ENCODE measurements at regions not wholly inside any gene's neighbourhood (a gene's known extent, or its start where the extent isn't known, plus 50 kb on each side); places are given as distances from the start of the nearest gene placed in this dataset.
"Not testable (repeated sequence)": the region's sequence is repeated elsewhere in the genome, so short reads cannot be mapped to it uniquely, and the experiment has no call there.

DNA sequence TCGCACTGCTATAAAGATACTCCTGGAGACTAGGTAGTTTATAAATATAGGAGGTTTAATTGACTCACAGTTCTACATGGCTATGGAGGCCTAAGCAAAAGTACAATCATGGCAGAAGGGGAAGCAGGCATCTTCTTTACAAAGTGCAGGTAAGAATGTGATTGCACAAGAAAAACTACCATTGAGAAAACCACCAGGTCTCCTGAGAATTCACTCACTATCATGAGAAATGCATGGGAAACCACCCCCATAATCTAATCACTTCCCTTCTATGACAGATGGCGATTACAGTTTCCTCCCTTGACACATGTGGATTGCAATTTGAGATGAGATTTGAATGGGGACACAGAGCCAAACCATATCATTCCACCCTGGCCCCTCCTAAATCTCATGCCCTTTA lies 121.2 kb upstream of the ST8SIA4 start:
- H3K9me3 Mint-ChIP-seq: peaks cover 1% of the 10 kb centered on the region
- H3K27ac Mint-ChIP-seq: no peak overlapping the region
- H3K4me3 Mint-ChIP-seq: no peak overlapping the region
- POLR2A ChIA-PET: no interaction called here
- H3K4me1 Mint-ChIP-seq: no peaks in the 10 kb centered on the region
- no peaks in the 10 kb centered on the region for H3K27me3 Mint-ChIP-seq
- no peaks in the 10 kb centered on the region for H3K36me3 Mint-ChIP-seq
- ATAC-seq (ENCODE audit: low read depth) (no peak), DNase-seq (no peak)

DNA sequence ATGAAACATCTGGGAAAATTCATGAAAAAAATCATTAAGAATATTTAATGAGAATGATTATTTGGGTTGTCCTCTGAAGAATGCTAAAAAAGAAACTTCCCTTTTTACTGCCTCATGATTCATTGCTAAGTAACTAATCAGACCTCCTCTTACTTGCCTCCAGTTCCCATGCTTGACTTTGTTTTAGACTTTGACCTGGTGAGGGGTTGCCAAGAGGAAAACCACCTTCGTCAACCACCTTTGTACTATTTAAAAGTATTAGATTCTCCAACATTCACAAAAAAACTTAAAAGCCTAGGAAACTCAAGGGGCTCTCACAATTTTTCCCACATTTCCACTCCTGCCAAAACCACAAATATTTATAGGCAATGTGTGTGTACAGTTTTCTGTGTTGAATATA lies 115.2 kb upstream of the ST8SIA4 start:
- no peaks in the 10 kb centered on the region for H3K4me1 Mint-ChIP-seq

DNA sequence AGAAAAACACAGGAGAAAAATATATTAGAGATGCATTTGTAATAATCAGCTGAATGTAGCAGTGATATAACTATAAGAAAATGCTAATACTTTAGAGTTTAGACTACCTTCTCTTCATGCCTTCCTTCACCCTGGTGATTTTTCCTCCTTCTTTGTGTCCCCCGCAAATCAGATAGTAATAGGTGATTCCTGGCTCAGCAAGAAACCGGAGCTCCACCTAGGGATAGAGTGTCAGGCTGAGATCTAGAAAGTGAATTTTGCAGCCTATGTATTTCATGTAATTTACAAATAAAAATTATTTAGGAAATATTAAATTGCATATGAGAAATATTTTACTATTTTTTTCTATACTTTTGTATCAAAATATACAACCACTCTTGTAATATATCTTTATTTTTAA lies 109.8 kb upstream of the ST8SIA4 start:
- Mint-ChIP-seq H3K4me1 (no peaks in the 10 kb centered on the region), H3K9me3 (no peaks in the 10 kb centered on the region), H3K27me3 (no peaks in the 10 kb centered on the region), H3K27ac (no peak overlapping the region), H3K36me3 (no peaks in the 10 kb centered on the region), H3K4me3 (no peak overlapping the region)
- DNase-seq (no peak), ATAC-seq (ENCODE audit: low read depth) (no peak)
- POLR2A ChIA-PET: no interaction called here

More for the DNA sequence above, 115.2 kb upstream of the ST8SIA4 start:
- peaks cover 1% of the 10 kb centered on the region for H3K9me3 Mint-ChIP-seq
- ATAC-seq (ENCODE audit: low read depth) (no peak), DNase-seq (no peak)
- no peak overlapping the region for H3K4me3 Mint-ChIP-seq
- no peaks in the 10 kb centered on the region for H3K27me3 Mint-ChIP-seq
- H3K27ac Mint-ChIP-seq: no peak overlapping the region
- no peaks in the 10 kb centered on the region for H3K36me3 Mint-ChIP-seq
- POLR2A ChIA-PET: no interaction called here

DNA sequence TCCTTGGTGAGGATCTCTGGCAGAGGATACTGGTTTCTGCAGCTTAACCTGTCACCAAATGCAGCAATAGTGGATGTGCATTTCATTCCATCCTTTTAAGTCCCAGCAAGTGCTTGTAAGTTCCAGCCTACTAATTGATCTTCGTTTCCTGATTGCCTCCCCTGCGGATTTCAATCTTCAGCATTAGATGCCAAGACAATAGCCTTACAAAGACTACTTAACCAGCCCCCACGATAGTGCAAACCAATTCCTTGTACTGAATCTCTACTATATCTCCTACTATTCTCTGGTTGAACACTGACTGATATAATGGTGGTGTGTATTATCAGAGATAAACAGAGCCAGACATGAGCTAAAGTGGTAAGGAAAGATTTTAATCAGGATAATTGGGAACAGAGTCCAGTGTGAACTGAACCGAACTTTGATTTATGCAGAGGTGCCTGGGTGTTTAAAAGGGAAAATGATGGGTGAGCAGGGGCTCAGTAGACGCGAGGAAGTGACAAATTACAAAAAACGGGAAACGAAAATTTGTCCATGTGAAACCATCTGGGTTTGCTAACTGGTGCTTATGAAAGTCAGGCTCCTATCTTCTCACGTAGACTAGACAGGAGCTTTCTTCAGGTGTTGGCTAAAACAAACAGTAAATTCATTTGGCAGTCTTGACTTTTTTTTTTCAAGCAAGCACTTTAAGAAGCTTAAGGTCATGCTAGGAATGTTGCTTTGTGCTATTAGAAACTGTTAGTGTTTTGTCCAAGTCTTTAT lies 106.9 kb upstream of the ST8SIA4 start:
- H3K4me1 Mint-ChIP-seq: no peaks in the 10 kb centered on the region
- ATAC-seq (ENCODE audit: low read depth) (no peak), DNase-seq (no peak)
- H3K4me3 Mint-ChIP-seq: no peak overlapping the region
- no peaks in the 10 kb centered on the region for H3K27me3 Mint-ChIP-seq
- POLR2A ChIA-PET: no interaction called here
- H3K9me3 Mint-ChIP-seq: no peaks in the 10 kb centered on the region
- no peak overlapping the region for H3K27ac Mint-ChIP-seq
- H3K36me3 Mint-ChIP-seq: no peaks in the 10 kb centered on the region

DNA sequence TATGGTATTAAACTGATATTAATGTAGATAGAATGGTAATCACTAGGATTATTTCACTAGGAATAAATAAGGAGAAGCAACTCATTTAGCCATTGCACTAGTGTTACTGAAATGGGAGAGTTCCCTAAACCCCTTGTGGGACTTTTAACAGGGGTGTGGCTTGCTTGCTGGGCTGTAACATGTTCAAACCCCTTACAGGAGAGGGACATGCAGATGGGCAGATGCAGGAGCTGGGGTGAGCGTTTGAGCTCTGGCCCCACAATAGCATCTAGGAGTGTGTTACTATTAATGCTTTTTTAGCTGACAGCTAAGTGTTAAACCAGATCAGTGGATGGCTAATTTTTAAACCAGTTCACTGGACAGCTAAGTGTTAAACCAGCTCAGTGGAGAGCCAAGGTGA lies 89.3 kb upstream of the ST8SIA4 start:
- ATAC-seq (ENCODE audit: low read depth): no peak
- H3K4me3 Mint-ChIP-seq: no peak overlapping the region
- H3K4me1 Mint-ChIP-seq: no peaks in the 10 kb centered on the region
- H3K27ac Mint-ChIP-seq: no peak overlapping the region
- POLR2A ChIA-PET: no interaction called here
- H3K36me3 Mint-ChIP-seq: no peaks in the 10 kb centered on the region
- peaks cover 3% of the 10 kb centered on the region for H3K27me3 Mint-ChIP-seq
- H3K9me3 Mint-ChIP-seq: peaks cover 1% of the 10 kb centered on the region
- no peak for DNase-seq

DNA sequence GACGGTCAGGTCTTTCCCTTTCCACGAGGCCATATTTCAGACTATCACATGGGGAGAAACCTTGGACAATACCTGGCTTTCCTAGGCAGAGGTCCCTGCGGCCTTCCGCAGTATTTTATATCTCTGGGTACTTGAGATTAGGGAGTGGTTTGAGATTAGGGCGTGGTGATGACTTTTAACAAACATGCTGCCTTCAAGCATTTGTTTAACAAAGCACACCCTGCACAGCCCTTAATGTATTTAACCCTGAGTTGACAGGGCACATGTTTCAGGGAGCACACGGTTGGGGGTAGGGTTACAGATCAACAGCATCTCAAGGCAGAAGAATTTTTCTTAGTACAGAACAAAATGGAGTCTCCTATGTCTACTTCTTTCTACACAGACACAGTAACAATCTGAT lies 80.5 kb upstream of the ST8SIA4 start:
- H3K9me3 Mint-ChIP-seq; H3K4me3 Mint-ChIP-seq; DNase-seq; H3K4me1 Mint-ChIP-seq; POLR2A ChIA-PET; H3K36me3 Mint-ChIP-seq; H3K27me3 Mint-ChIP-seq; ATAC-seq (ENCODE audit: low read depth); H3K27ac Mint-ChIP-seq: not testable (repeated sequence)

DNA sequence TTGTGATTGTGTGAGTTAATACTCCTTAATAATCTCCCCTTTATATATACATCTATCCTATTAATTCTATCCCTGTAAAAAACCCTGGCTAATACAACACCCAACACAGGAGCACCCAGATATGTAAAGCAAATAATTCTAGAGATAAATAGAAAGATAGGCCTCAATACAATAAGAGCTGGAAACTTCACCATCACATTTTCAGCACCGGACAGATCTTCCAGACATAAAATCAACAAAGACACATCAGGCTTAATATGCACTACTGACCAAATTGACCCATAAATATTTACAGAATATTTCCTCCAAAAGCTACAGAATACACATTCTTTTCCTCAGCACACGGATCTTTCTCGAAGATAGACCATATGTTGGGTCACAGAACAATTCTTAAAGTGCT lies 71.0 kb upstream of the ST8SIA4 start:
- Mint-ChIP-seq H3K9me3 (peaks cover 3% of the 10 kb centered on the region), H3K27me3 (no peaks in the 10 kb centered on the region), H3K27ac (no peak overlapping the region), H3K4me1 (no peaks in the 10 kb centered on the region), H3K36me3 (no peaks in the 10 kb centered on the region), H3K4me3 (no peak overlapping the region)
- DNase-seq (no peak), ATAC-seq (ENCODE audit: low read depth) (no peak)
- POLR2A ChIA-PET: no interaction called here

DNA sequence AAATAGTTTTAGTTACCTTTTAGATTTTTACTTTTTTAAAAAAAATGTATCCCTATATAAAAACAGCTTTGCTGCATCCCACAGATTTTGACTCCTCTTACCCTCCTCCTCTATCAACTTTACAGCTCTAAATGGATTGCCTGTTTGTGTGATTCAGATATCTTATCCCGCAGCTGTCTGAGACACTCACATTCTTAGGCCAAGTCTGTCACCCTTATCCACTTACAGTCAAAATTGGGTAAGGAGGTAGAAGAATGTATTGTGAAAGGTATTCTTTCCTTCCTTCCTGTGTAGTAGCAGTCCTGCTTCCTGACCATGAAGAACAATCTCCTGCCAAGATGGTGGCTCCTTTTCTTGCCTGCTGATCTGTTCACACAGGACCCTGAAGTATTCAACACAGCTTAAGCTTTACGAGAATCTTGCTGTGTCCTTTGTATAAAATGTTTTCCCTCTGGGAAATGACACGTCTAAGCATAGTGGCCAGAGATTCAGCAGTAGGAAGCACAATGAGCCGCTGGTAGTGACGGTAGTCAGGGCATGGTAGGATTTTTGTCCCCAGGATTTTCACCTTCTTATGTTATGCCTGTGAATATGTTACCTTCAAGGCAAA lies 67.7 kb upstream of the ST8SIA4 start:
- no peaks in the 10 kb centered on the region for H3K4me1 Mint-ChIP-seq
- peaks cover 2% of the 10 kb centered on the region for H3K9me3 Mint-ChIP-seq
- POLR2A ChIA-PET: no interaction called here
- no peak for ATAC-seq (ENCODE audit: low read depth)
- no peaks in the 10 kb centered on the region for H3K36me3 Mint-ChIP-seq
- H3K27ac Mint-ChIP-seq: no peak overlapping the region
- no peak for DNase-seq
- no peaks in the 10 kb centered on the region for H3K27me3 Mint-ChIP-seq
- H3K4me3 Mint-ChIP-seq: no peak overlapping the region

DNA sequence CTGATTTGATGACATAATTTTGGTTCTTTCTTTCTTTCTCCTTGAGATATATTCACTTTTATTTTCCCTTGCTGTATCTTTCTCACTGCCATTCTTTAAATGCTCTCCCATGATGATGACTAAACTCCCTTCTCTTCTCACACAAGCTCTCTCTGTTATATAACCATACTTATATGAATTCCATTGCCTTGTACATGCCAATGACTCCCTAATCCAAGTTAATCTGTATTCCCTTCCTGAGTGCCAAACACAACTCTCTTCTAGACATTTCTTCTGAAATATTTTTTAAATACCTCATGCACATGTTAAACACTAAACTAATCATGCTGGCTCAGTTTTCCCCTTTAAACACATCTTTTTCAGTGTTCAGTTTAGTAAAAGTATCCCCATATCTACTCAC lies 62.2 kb upstream of the ST8SIA4 start:
- H3K27me3 Mint-ChIP-seq: peaks cover 3% of the 10 kb centered on the region
- no peaks in the 10 kb centered on the region for H3K36me3 Mint-ChIP-seq
- POLR2A ChIA-PET: no interaction called here
- ATAC-seq (ENCODE audit: low read depth) (no peak), DNase-seq (no peak)
- H3K9me3 Mint-ChIP-seq: peaks cover 2% of the 10 kb centered on the region
- no peaks in the 10 kb centered on the region for H3K4me1 Mint-ChIP-seq
- H3K27ac Mint-ChIP-seq: no peak overlapping the region
- no peak overlapping the region for H3K4me3 Mint-ChIP-seq
